Bronchial epithelial cell (primary cell): ENCODE measurements at regions not wholly inside any gene's neighbourhood (a gene's known extent, or its start where the extent isn't known, plus 50 kb on each side); places are given as distances from the start of the nearest gene placed in this dataset.
A peak's percentile ranks its signal among the peaks of the same experiment; 100 is the strongest.

Experiments
- DNase-seq: peaks from one replicate; pipeline ENCODE4 v3.0.0-alpha.2; 2010; ENCODE audit warnings: low read depth
- FAIRE-seq: peaks from 2 replicates; lab custom pipeline; 2011; peaks lifted over from hg19 to GRCh38; lab: Jason Lieb, UNC
- H3K27me3 ChIP-seq: 2 replicates; pipeline ENCODE4 v1.5.1; 2011; ENCODE audit warnings: low read length; ENCODE audit not compliant: control insufficient read depth, insufficient read depth
- H3K36me3 ChIP-seq: 2 replicates; pipeline ENCODE4 v1.5.1; 2011; ENCODE audit warnings: low read length; ENCODE audit not compliant: control insufficient read depth, insufficient read depth
- H3K4me3 ChIP-seq: 2 replicates; pipeline ENCODE4 v1.5.1; 2011; ENCODE audit warnings: mild to moderate bottlenecking, low read depth, low read length, control low read depth
- CTCF ChIP-seq: IDR thresholded peaks from 2 replicates; pipeline ENCODE4 v1.5.1; 2011; ENCODE audit warnings: mild to moderate bottlenecking, moderate library complexity, low read length, control low read depth, inconsistent platforms; ENCODE audit not compliant: insufficient read depth, severe bottlenecking

- DNase-seq: no peak
- no peak for TF ChIP-seq CTCF
- FAIRE-seq: no peak
- H3K36me3 ChIP-seq: no peaks in the 10 kb centered on the region
- H3K27me3 ChIP-seq: no peaks in the 10 kb centered on the region
- H3K4me3 ChIP-seq: no peak overlapping the region
Measured at GRCh38 chr9:118263949-118264348, 559.7 kb downstream of the TLR4 start.

GRCh38 chr9:118268046-118268445 lies 563.8 kb downstream of the TLR4 start:
- no peak for TF ChIP-seq CTCF
- FAIRE-seq (no peak), DNase-seq (no peak)
- Histone ChIP-seq H3K27me3 (no peaks in the 10 kb centered on the region), H3K4me3 (no peak overlapping the region), H3K36me3 (no peaks in the 10 kb centered on the region)

- Histone ChIP-seq H3K36me3 (no peaks in the 10 kb centered on the region), H3K4me3 (no peak overlapping the region), H3K27me3 (no peaks in the 10 kb centered on the region)
- FAIRE-seq (no peak), DNase-seq (no peak)
- no peak for TF ChIP-seq CTCF
Measured at GRCh38 chr9:118269623-118270022, 565.4 kb downstream of the TLR4 start.

- DNase-seq (no peak), FAIRE-seq (no peak)
- no peak overlapping the region for H3K4me3 ChIP-seq
- TF ChIP-seq CTCF: no peak
- H3K27me3 ChIP-seq: no peaks in the 10 kb centered on the region
- H3K36me3 ChIP-seq: no peaks in the 10 kb centered on the region
Measured at GRCh38 chr9:118271331-118271730, 567.1 kb downstream of the TLR4 start.

- FAIRE-seq (no peak), DNase-seq (peak; percentile 36)
- no peaks in the 10 kb centered on the region for H3K27me3 ChIP-seq
- no peak for TF ChIP-seq CTCF
- no peaks in the 10 kb centered on the region for H3K36me3 ChIP-seq
- no peak overlapping the region for H3K4me3 ChIP-seq
Measured at GRCh38 chr9:118271936-118272335, 567.7 kb downstream of the TLR4 start.

- no peaks in the 10 kb centered on the region for H3K27me3 ChIP-seq
- TF ChIP-seq CTCF: no peak
- FAIRE-seq: no peak
- no peaks in the 10 kb centered on the region for H3K36me3 ChIP-seq
- DNase-seq: no peak
- H3K4me3 ChIP-seq: no peak overlapping the region
Measured at GRCh38 chr9:118273048-118273447, 568.8 kb downstream of the TLR4 start.
